Heart right ventricle (tissue), 16 donors: ENCODE measurements at regions not wholly inside any gene's neighbourhood (a gene's known extent, or its start where the extent isn't known, plus 50 kb on each side); places are given as distances from the start of the nearest gene placed in this dataset.

Experiments used
- ATAC-seq, 8 donors: fragments of 200-7000 bp; cut with Tn5 transposase; one replicate each; pipeline ENCODE4 v1.9.1; 2020; ENCODE audit warnings: mild to moderate bottlenecking in 8 of 8, moderate library complexity in 8 of 8, moderate number of reproducible peaks in 1 of 8
- DNase-seq, 2 donors: peaks; one replicate each; pipeline ENCODE4 v3.0.0-alpha.2; 2020
- H3K27ac ChIP-seq, 10 donors: fragments of 200-600 bp; sonication (generic) in 2 of 10; one replicate each; pipeline versions ENCODE4 v1.5.0 to v1.8.0; 2020 to 2022; ENCODE audit warnings: mild to moderate bottlenecking in 3 of 10
- H3K27me3 ChIP-seq, 7 donors: fragments of 200-600 bp; one replicate each; pipeline ENCODE4 v1.8.0; 2021 to 2022; ENCODE audit warnings: mild to moderate bottlenecking in 2 of 7
- H3K36me3 ChIP-seq, 9 donors: fragments of 200-600 bp; sonication (generic) in 1 of 9; one replicate each; pipeline versions ENCODE4 v1.5.0 to v1.8.0; 2020 to 2022; ENCODE audit warnings: mild to moderate bottlenecking in 2 of 9
- H3K4me1 ChIP-seq, 9 donors: fragments of 200-600 bp; sonication (generic) in 1 of 9; one replicate each; pipeline versions ENCODE4 v1.5.0 to v1.8.0; 2020 to 2022; ENCODE audit warnings: mild to moderate bottlenecking in 4 of 9
- H3K4me3 ChIP-seq, 10 donors: fragments of 200-600 bp; sonication (generic) in 2 of 10; one replicate each; pipeline versions ENCODE4 v1.5.0 to v1.8.0; 2020 to 2022; ENCODE audit warnings: mild to moderate bottlenecking in 7 of 10, moderate library complexity in 2 of 10
- H3K9me3 ChIP-seq, 11 donors: fragments of 200-600 bp in 10 of 11; sonication (generic) in 2 of 11; one replicate each; pipeline versions ENCODE4 v1.5.0 to v1.8.0; 2013 to 2022; ENCODE audit warnings: mild to moderate bottlenecking in 2 of 11, control low read depth in 1 of 11, moderate library complexity in 1 of 11
- CTCF ChIP-seq, 9 donors: fragments of 200-600 bp; sonication (generic) in 2 of 9; IDR thresholded peaks; one replicate each; pipeline versions ENCODE4 v1.5.0 to v1.8.0; 2021 to 2022; ENCODE audit warnings: antibody characterized with exemption in 9 of 9, mild to moderate bottlenecking in 5 of 9, moderate library complexity in 1 of 9
- WGBS, 2 donors: extraction: QIAGEN DNeasy Blood & Tissue Kit; methylation state at CpG; one replicate each; pipeline ENCODE4 v1.1.7; 2013; ENCODE audit warnings: inconsistent platforms in 1 of 2; 5-methylcytosine and 5-hydroxymethylcytosine counted together
- intact Hi-C, 10 donors: fragments of 100-400 bp; cut with DNase I; formaldehyde crosslinking; loops; one replicate each; pipeline versions ENCODE4 v1.11.1 to v1.14.2; 2022
- donor health status: Arrhythmogenic right ventricular cardiomyopathy.
- donor health status: ischemic (EF 13 %, LVEDD 7.1; RV severe dilation, severe dysfunction).
- donor health status: healthy with polysubstance abuse.
- donor health status: DM: no; HTN: yes; CAD: no.
- donor health status: DM: no; HTN: no; CAD: no.
- donor health status: ischemic (EF 25% LVEDD 6.9; RV normal size, moderate dysfunction).
- donor health status: ischemic (EF 25% LVEDD 5.7; RV mildly dilated, moderate dysfunction).
- donor health status: healthy.
- donor health status: DM: yes; HTN: yes; CAD: no.
- donor health status: Ischemic cardiomyopathy.
- donor health status: ischemic (EF 35%, LVEDD 5.7; RV mildly dilated, moderate dysfunction).
- donor health status: nonischemic (EF 11% LVEDD 7.7; RV severe dilation, severe dysfunction).
- donor health status: DM: yes; HTN: yes; CAD: no.
- donor health status: PGD.
- donor health status: ischemic (EF 29% LVEDD 5.4; RV normal size, mild dysfunction).
- donor health status: nonischemic (EF 23%, LVEDD 6.1; RV moderate dilation, normal function).

GRCh38 chr22:27558658-27559371 is 242.7 kb downstream of the MN1 start:
- no peaks in the 10 kb centered on the region for H3K9me3 ChIP-seq
- intact Hi-C loops: no loop called here
- H3K4me3 ChIP-seq: no peak overlapping the region
- DNase-seq (no peak), ATAC-seq (no peak)
- H3K27me3 ChIP-seq: peaks cover 0 to 11% (median 0%) of the 10 kb centered on the region in 7 donors
- no peaks in the 10 kb centered on the region for H3K4me1 ChIP-seq
- WGBS, 2 donors: 93% methylated on average over 11 of the region's 11 CpGs
- H3K27ac ChIP-seq: no peak overlapping the region
- H3K36me3 ChIP-seq: no peaks in the 10 kb centered on the region
- TF ChIP-seq CTCF (IDR thresholded peaks at IDR 0.05): no peak

GRCh38 chr22:27560781-27561180 is 240.8 kb downstream of the MN1 start:
- no peak overlapping the region for H3K27ac ChIP-seq
- H3K4me1 ChIP-seq: no peaks in the 10 kb centered on the region
- no peak for TF ChIP-seq CTCF (IDR thresholded peaks at IDR 0.05)
- ATAC-seq (no peak), DNase-seq (no peak)
- H3K27me3 ChIP-seq: peaks cover 0 to 9% (median 0%) of the 10 kb centered on the region in 7 donors
- no peak overlapping the region for H3K4me3 ChIP-seq
- intact Hi-C loops: no loop called here
- whole genome bisulfite sequencing, 2 donors: 81% methylated on average over 5 of the region's 5 CpGs
- no peaks in the 10 kb centered on the region for H3K36me3 ChIP-seq
- peaks cover 0 to 4% (median 0%) of the 10 kb centered on the region in 11 donors for H3K9me3 ChIP-seq

GRCh38 chr22:27561286-27561904 is 240.2 kb downstream of the MN1 start:
- Histone ChIP-seq H3K36me3 (no peaks in the 10 kb centered on the region), H3K27ac (no peak overlapping the region), H3K4me3 (no peak overlapping the region), H3K27me3 (peaks cover 0 to 9% (median 0%) of the 10 kb centered on the region in 7 donors), H3K4me1 (no peaks in the 10 kb centered on the region), H3K9me3 (peaks cover 0 to 4% (median 0%) of the 10 kb centered on the region in 11 donors)
- intact Hi-C loops: no loop called here
- WGBS, 2 donors: 55 to 65% methylated on average over 9 of the region's 9 CpGs
- no peak for TF ChIP-seq CTCF (IDR thresholded peaks at IDR 0.05)
- DNase-seq (no peak), ATAC-seq (peak in 1 of 8 donors; percentile 37)

- Histone ChIP-seq H3K9me3 (peaks cover 0 to 4% (median 0%) of the 10 kb centered on the region in 11 donors), H3K27me3 (peaks cover 0 to 12% (median 3%) of the 10 kb centered on the region in 7 donors), H3K27ac (no peak overlapping the region), H3K4me1 (no peaks in the 10 kb centered on the region), H3K4me3 (no peak overlapping the region), H3K36me3 (no peaks in the 10 kb centered on the region)
- no peak for TF ChIP-seq CTCF (IDR thresholded peaks at IDR 0.05)
- WGBS, 2 donors: 92% methylated on average over 2 of the region's 2 CpGs
- ATAC-seq (no peak), DNase-seq (no peak)
- intact Hi-C loops: no loop called here
These were observed 236.8 kb downstream of the MN1 start for GRCh38 chr22:27564806-27565205.
